SK-N-SH (cell line): ENCODE measurements at regions not wholly inside any gene's neighbourhood (a gene's known extent, or its start where the extent isn't known, plus 50 kb on each side); places are given as distances from the start of the nearest gene placed in this dataset.

Source experiments
- CTCF ChIA-PET: fragments of 300-600, 350-600 bp; formaldehyde crosslinking; extraction: SDS; loops from one replicate; lab custom pipeline; 2021; lab: Yijun Ruan, JAX
- POLR2A ChIA-PET: fragments of 350-600 bp; sonication (Branson Sonifier 250); formaldehyde crosslinking; extraction: SDS; loops from one replicate; lab custom pipeline; 2020; ENCODE audit warnings: antibody characterized with exemption, inconsistent platforms; lab: Yijun Ruan, JAX
- DNase-seq: peaks from one replicate; pipeline ENCODE4 v3.0.0; 2012
- H2AFZ ChIP-seq: fragments of 200-600 bp; sonication (generic); 2 replicates; pipeline ENCODE4 v1.8.1; 2016; ENCODE audit warnings: antibody characterized with exemption, mild to moderate bottlenecking, low read depth
- H3F3A ChIP-seq: fragments of 200-600 bp; sonication (generic); replicated peaks from 2 replicates; pipeline ENCODE3; 2016; ENCODE audit warnings: antibody characterized with exemption, mild to moderate bottlenecking; ENCODE audit not compliant: insufficient read depth
- H3K27ac ChIP-seq, 2 experiments: fragments of 200-500 bp in 1 of 2; fragments of 200-600 bp in 1 of 2; sonication (Bioruptor generic) in 1 of 2; sonication (generic), shearing (Covaris generic) in 1 of 2; 2 replicates each; pipeline versions ENCODE4 v1.5.1 to v1.6.1; 2014 to 2016; ENCODE audit warnings: low read depth in 2 of 2, inconsistent platforms in 1 of 2, low read length in 1 of 2, mild to moderate bottlenecking in 1 of 2, mixed read lengths in 1 of 2
- H3K27me3 ChIP-seq: fragments of 200-600 bp; sonication (generic), shearing (Covaris generic); 2 replicates; pipeline ENCODE4 v1.6.1; 2016; ENCODE audit warnings: mixed run types; ENCODE audit not compliant: insufficient read depth
- H3K36me3 ChIP-seq, 2 experiments: fragments of 200-500 bp in 1 of 2; fragments of 200-600 bp in 1 of 2; sonication (Bioruptor generic) in 1 of 2; sonication (generic) in 1 of 2; replicated peaks in 1 of 2; 2 replicates each; pipeline versions ENCODE3 to v1.5.1; 2014 to 2016; ENCODE audit warnings: low read length in 1 of 2, mild to moderate bottlenecking in 1 of 2; ENCODE audit not compliant: insufficient read depth in 2 of 2, control insufficient read depth in 1 of 2
- H3K4me1 ChIP-seq, 2 experiments: fragments of 200-500 bp in 1 of 2; fragments of 200-600 bp in 1 of 2; sonication (Bioruptor generic) in 1 of 2; sonication (generic), shearing (Covaris generic) in 1 of 2; 2 replicates each; pipeline versions ENCODE4 v1.5.1 to v1.6.1; 2014 to 2016; ENCODE audit warnings: low read depth in 1 of 2, low read length in 1 of 2, mixed run types in 1 of 2; ENCODE audit not compliant: insufficient read depth in 2 of 2, control insufficient read depth in 1 of 2
- H3K4me2 ChIP-seq: fragments of 200-600 bp; sonication (generic), shearing (Covaris generic); 2 replicates; pipeline ENCODE4 v1.6.1; 2017; ENCODE audit warnings: mixed run types
- H3K4me3 ChIP-seq, 2 experiments: fragments of 200-500 bp in 1 of 2; fragments of 200-600 bp in 1 of 2; sonication (Bioruptor generic) in 1 of 2; sonication (generic), shearing (Covaris generic) in 1 of 2; 2 replicates each; pipeline versions ENCODE4 v1.5.1 to v1.8.1; 2014 to 2016; ENCODE audit warnings: low read depth in 2 of 2, inconsistent platforms in 1 of 2, low read length in 1 of 2, mild to moderate bottlenecking in 1 of 2, mixed read lengths in 1 of 2, moderate library complexity in 1 of 2
- H3K79me2 ChIP-seq: fragments of 200-600 bp; sonication (generic); 2 replicates; pipeline ENCODE4 v1.8.1; 2017; ENCODE audit warnings: mild to moderate bottlenecking; ENCODE audit not compliant: insufficient read depth
- H3K9ac ChIP-seq: fragments of 200-600 bp; sonication (generic); 2 replicates; pipeline ENCODE4 v1.6.1; 2017; ENCODE audit warnings: mixed run types
- H3K9me2 ChIP-seq: fragments of 200-600 bp; sonication (generic); 2 replicates; pipeline ENCODE4 v1.6.1; 2017; ENCODE audit warnings: mixed run types
- H3K9me3 ChIP-seq: fragments of 200-600 bp; sonication (generic); 2 replicates; pipeline ENCODE4 v1.6.1; 2017; ENCODE audit warnings: mixed run types, mild to moderate bottlenecking, moderate library complexity
- H4K20me1 ChIP-seq: fragments of 200-600 bp; sonication (generic); 2 replicates; pipeline ENCODE4 v1.6.1; 2017; ENCODE audit warnings: mild to moderate bottlenecking, mixed run types; ENCODE audit not compliant: insufficient read depth
- ELF1 ChIP-seq: IDR thresholded peaks from 2 replicates; pipeline ENCODE4 v1.4.0; 2012
- EZH2phosphoT487 ChIP-seq: fragments of 200-600 bp; sonication (generic); IDR thresholded peaks from 2 replicates; pipeline ENCODE4 v1.6.1; 2017; ENCODE audit warnings: low read depth, mixed run types, mild to moderate bottlenecking, antibody characterized with exemption, moderate library complexity, borderline replicate concordance
- GABPA ChIP-seq: IDR thresholded peaks from 2 replicates; pipeline ENCODE4 v1.4.0; 2012; ENCODE audit warnings: low read depth, mild to moderate bottlenecking
- GATA2 ChIP-seq: sonication (generic); formaldehyde crosslinking; IDR thresholded peaks from 2 replicates; pipeline ENCODE4 v1.5.0; 2020; ENCODE audit warnings: mild to moderate bottlenecking, missing genetic modification reagents
- JUND ChIP-seq: IDR thresholded peaks from 2 replicates; pipeline ENCODE4 v1.4.0; 2012
- MXI1 ChIP-seq: IDR thresholded peaks from 2 replicates; pipeline ENCODE4 v1.6.1; 2012; ENCODE audit warnings: mild to moderate bottlenecking, low read depth, low read length, improper control_type of control experiment
- NFIC ChIP-seq: IDR thresholded peaks from 2 replicates; pipeline ENCODE4 v1.4.0; 2012; ENCODE audit warnings: borderline replicate concordance
- RCOR1 ChIP-seq: fragments of 150-350 bp; IDR thresholded peaks from 2 replicates; pipeline ENCODE4 v1.6.1; 2017; ENCODE audit warnings: antibody characterized with exemption, low read length
- RXRA ChIP-seq: IDR thresholded peaks from 2 replicates; pipeline ENCODE4 v1.4.0; 2012; ENCODE audit warnings: low read depth, mild to moderate bottlenecking, borderline replicate concordance
- SIN3A ChIP-seq: IDR thresholded peaks from 2 replicates; pipeline ENCODE4 v1.6.1; 2012; ENCODE audit warnings: low read depth, mild to moderate bottlenecking, low read length, moderate library complexity, borderline replicate concordance
- SMC3 ChIP-seq: IDR thresholded peaks from 2 replicates; pipeline ENCODE4 v1.6.1; 2012; ENCODE audit warnings: low read depth, low read length, improper control_type of control experiment
- TAF1 ChIP-seq: IDR thresholded peaks from 2 replicates; pipeline ENCODE4 v1.6.1; 2012; ENCODE audit warnings: low read depth, mild to moderate bottlenecking, low read length, moderate library complexity, borderline replicate concordance
- TEAD4 ChIP-seq: IDR thresholded peaks from 2 replicates; pipeline ENCODE4 v1.4.0; 2012; ENCODE audit warnings: mild to moderate bottlenecking, borderline replicate concordance; ENCODE audit not compliant: insufficient read depth
- YY1 ChIP-seq: IDR thresholded peaks from 2 replicates; pipeline ENCODE4 v1.4.0; 2012; ENCODE audit warnings: low read depth, mild to moderate bottlenecking
- WGBS: methylation state at CpG from one replicate; pipeline ENCODE4 v1.1.6; 2017; ENCODE audit warnings: low lambda C conversion rate; 5-methylcytosine and 5-hydroxymethylcytosine counted together
- TF ChIP-seq, protein P1 (sequence below): fragments of 200-600 bp; sonication (generic); IDR thresholded peaks from 2 replicates; pipeline ENCODE4 v1.6.1; 2017; ENCODE audit warnings: antibody characterized with exemption, mild to moderate bottlenecking, moderate library complexity
- TF ChIP-seq, protein P2 (sequence below): fragments of 150-350 bp; IDR thresholded peaks from 2 replicates; pipeline ENCODE4 v1.6.1; 2016; ENCODE audit warnings: mild to moderate bottlenecking, low read depth, low read length
- TF ChIP-seq, protein P3 (sequence below): fragments of 150-350 bp; IDR thresholded peaks from 2 replicates; pipeline ENCODE4 v1.6.1; 2017; ENCODE audit warnings: antibody characterized with exemption, low read length, low read depth, borderline replicate concordance

DNA sequence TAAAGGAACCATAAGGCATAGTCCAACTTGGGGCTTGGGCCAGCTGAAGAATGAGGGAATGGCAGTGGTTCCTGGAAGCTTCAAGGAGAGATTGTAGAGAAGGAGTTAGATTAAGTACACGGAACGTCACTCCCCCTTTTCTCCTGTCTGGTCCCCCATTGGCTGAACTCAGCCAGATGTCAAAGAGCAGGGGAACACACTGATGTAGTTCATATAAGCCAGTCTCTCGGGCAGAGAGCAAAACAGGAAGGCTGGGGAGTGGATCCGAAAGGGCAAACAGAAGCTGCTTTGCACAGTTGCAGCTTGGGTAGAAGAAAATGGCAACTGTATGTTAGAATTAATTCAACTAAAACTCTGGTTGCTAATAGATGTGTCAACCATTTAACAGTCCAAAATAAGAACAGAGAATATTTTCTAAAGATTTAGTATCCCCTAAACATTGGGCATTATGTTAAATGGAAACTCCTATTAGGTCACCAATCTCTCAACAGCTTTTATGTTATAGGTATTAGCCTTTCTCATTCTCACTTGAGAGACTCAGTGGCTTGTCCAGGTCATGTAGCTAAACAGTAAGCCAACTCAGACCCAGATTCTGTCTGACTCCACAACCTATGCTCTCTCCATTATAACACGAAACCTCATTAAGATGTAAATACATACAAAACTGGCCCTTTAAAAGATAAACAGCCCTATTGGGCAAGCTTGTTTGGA, 600.7 kb upstream of the USP24 start:
- no peak overlapping the region for H3K27ac ChIP-seq
- ChIA-PET CTCF (no interaction called here), POLR2A (no interaction called here)
- no peak overlapping the region for H3K4me3 ChIP-seq
- H3K4me1 ChIP-seq = no peaks in the 10 kb centered on the region; a peak in 1 of 4 replicates
- TF ChIP-seq EZH2phosphoT487 = no peak
- no peak for TF ChIP-seq TEAD4
- no peak for TF ChIP-seq GABPA
- no peak for TF ChIP-seq NFIC
- no peak for TF ChIP-seq RXRA
- no peak for TF ChIP-seq SMC3
- no peak for TF ChIP-seq GATA2 (CRISPR knock-in tag)
- no peak for TF ChIP-seq SIN3A
- no peaks in the 10 kb centered on the region for H3K36me3 ChIP-seq
- no peak overlapping the region for H3K9ac ChIP-seq
- H2AFZ ChIP-seq = no peak overlapping the region
- H3F3A ChIP-seq = no peaks in the 10 kb centered on the region
- no peaks in the 10 kb centered on the region for H3K9me3 ChIP-seq
- H3K9me2 ChIP-seq = no peaks in the 10 kb centered on the region
- no peaks in the 10 kb centered on the region for H3K27me3 ChIP-seq
- 90% methylated on average over 5 of the region's 5 CpGs for WGBS
- H3K4me2 ChIP-seq = no peak overlapping the region
- H4K20me1 ChIP-seq = no peaks in the 10 kb centered on the region
- no peaks in the 10 kb centered on the region for H3K79me2 ChIP-seq
- DNase-seq = no peak

DNA sequence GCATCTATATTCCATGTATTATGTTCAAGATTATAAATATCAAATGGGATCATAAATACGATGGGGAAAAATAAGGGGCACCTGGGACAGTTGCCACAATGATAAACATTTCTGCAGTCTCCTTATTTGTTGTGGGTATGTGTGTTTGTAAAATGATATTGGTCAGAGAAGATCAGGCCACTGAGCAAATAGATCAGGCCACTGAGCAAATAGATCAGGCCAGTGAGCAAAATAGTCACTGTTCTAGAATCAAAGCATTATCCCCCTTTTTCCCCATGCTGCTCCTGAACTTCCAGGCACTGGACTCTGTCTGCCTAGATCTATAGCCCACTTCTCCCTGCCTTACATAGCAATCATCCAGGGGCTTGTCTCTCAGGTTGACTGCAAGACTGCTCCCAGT, 599.8 kb upstream of the USP24 start:
- H2AFZ ChIP-seq = no peak overlapping the region
- no peak for DNase-seq
- no peaks in the 10 kb centered on the region for H3K9me3 ChIP-seq
- TF ChIP-seq JUND = no peak
- TF ChIP-seq, protein P1, sequence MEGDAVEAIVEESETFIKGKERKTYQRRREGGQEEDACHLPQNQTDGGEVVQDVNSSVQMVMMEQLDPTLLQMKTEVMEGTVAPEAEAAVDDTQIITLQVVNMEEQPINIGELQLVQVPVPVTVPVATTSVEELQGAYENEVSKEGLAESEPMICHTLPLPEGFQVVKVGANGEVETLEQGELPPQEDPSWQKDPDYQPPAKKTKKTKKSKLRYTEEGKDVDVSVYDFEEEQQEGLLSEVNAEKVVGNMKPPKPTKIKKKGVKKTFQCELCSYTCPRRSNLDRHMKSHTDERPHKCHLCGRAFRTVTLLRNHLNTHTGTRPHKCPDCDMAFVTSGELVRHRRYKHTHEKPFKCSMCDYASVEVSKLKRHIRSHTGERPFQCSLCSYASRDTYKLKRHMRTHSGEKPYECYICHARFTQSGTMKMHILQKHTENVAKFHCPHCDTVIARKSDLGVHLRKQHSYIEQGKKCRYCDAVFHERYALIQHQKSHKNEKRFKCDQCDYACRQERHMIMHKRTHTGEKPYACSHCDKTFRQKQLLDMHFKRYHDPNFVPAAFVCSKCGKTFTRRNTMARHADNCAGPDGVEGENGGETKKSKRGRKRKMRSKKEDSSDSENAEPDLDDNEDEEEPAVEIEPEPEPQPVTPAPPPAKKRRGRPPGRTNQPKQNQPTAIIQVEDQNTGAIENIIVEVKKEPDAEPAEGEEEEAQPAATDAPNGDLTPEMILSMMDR = no peak
- TF ChIP-seq, all 33 proteins: peak for 0
- WGBS = 71% methylated on average over 1 of the region's 1 CpG
- Histone ChIP-seq H3K79me2 (no peaks in the 10 kb centered on the region), H3F3A (no peaks in the 10 kb centered on the region), H3K4me2 (no peak overlapping the region), H3K4me1 (no peaks in the 10 kb centered on the region; a peak in 1 of 4 replicates), H3K36me3 (no peaks in the 10 kb centered on the region), H3K4me3 (no peak overlapping the region), H3K9ac (no peak overlapping the region), H3K27ac (no peak overlapping the region), H3K27me3 (no peaks in the 10 kb centered on the region), H4K20me1 (no peaks in the 10 kb centered on the region), H3K9me2 (no peaks in the 10 kb centered on the region)
- CTCF ChIA-PET = no interaction called here
- POLR2A ChIA-PET = no interaction called here

DNA sequence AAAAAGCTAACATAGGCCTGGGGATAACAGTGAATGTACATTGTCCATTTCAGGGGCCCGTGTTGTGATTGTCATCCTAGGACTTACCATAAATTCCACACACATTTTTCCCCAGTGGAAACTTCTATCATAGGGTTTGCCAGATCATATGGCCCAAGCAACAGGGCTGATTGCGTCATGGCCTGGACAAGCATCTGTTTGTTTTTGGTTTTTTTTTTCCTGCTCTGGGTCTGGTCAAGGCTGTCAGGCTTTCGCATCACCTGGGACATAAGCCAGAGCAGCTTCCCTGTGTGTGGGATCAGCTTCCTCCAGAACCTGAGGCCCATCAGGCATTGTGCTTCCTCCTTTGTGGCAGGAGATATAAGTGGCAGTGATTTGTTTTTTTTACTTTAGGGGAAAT, 598.5 kb upstream of the USP24 start:
- WGBS = 37% methylated on average over 3 of the region's 3 CpGs
- TF ChIP-seq, protein P2, sequence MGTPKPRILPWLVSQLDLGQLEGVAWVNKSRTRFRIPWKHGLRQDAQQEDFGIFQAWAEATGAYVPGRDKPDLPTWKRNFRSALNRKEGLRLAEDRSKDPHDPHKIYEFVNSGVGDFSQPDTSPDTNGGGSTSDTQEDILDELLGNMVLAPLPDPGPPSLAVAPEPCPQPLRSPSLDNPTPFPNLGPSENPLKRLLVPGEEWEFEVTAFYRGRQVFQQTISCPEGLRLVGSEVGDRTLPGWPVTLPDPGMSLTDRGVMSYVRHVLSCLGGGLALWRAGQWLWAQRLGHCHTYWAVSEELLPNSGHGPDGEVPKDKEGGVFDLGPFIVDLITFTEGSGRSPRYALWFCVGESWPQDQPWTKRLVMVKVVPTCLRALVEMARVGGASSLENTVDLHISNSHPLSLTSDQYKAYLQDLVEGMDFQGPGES = no peak
- TF ChIP-seq, protein P1 = no peak
- TF ChIP-seq RCOR1 (no peak), ELF1 (no peak), MXI1 (no peak), YY1 (no peak), RXRA (no peak), TAF1 (no peak)
- TF ChIP-seq, protein P3, sequence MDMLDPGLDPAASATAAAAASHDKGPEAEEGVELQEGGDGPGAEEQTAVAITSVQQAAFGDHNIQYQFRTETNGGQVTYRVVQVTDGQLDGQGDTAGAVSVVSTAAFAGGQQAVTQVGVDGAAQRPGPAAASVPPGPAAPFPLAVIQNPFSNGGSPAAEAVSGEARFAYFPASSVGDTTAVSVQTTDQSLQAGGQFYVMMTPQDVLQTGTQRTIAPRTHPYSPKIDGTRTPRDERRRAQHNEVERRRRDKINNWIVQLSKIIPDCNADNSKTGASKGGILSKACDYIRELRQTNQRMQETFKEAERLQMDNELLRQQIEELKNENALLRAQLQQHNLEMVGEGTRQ = no peak

More for the DNA sequence above, 598.5 kb upstream of the USP24 start:
- ChIA-PET POLR2A (no interaction called here), CTCF (no interaction called here)
- no peak overlapping the region for H3K4me2 ChIP-seq
- H3K27ac ChIP-seq = peak overlapping the region in 1 of 2 experiments; percentile 67; a peak in 2 of 4 replicates
- H3F3A ChIP-seq = no peaks in the 10 kb centered on the region
- no peaks in the 10 kb centered on the region for H3K9me3 ChIP-seq
- H4K20me1 ChIP-seq = no peaks in the 10 kb centered on the region
- H3K36me3 ChIP-seq = no peaks in the 10 kb centered on the region
- no peaks in the 10 kb centered on the region for H3K79me2 ChIP-seq
- H3K9me2 ChIP-seq = no peaks in the 10 kb centered on the region
- H2AFZ ChIP-seq = no peak overlapping the region
- no peaks in the 10 kb centered on the region; a peak in 1 of 4 replicates for H3K4me1 ChIP-seq
- no peaks in the 10 kb centered on the region for H3K27me3 ChIP-seq
- no peak for DNase-seq
- H3K9ac ChIP-seq = no peak overlapping the region
- H3K4me3 ChIP-seq = no peak overlapping the region
